ENCODE measurements at regions not wholly inside any gene's neighbourhood (a gene's known extent, or its start where the extent isn't known, plus 50 kb on each side); places are given as distances from the start of the nearest gene placed in this dataset.

- H3K79me1 ChIP-seq (ENCODE audit: low read depth in 1 of 2, low read length in 2 of 2) = no peaks in the 10 kb centered on the region
- intact Hi-C loops (cut with micrococcal nuclease) (loop anchor here (10.0 kb wide), 1 partner anchor 64 kb away; no protein-coding TSS in a partner anchor), dilution Hi-C loops (cut with HindIII; ENCODE audit: low sequenced_read_pairs, unreplicated experiment) (no loop called here), in situ Hi-C loops (cut with MboI; ENCODE audit: low sequenced_read_pairs) (no loop called here)
- H3K4me2 ChIP-seq (ENCODE audit: low read depth, low read length) = no peak overlapping the region
- H2AK5ac ChIP-seq (ENCODE audit: low read depth, low read length) = no peak overlapping the region
- no peak overlapping the region for H2BK15ac ChIP-seq (ENCODE audit: low read depth, low read length)
- no peaks in the 10 kb centered on the region for H3K36me3 ChIP-seq (ENCODE audit: control insufficient read depth, insufficient read depth, low read length)
- H3K4ac ChIP-seq (ENCODE audit: low read depth, low read length) = no peak overlapping the region
- CTCF ChIA-PET = no interaction called here
- H3K4me3 ChIP-seq (ENCODE audit: insufficient read depth, low read depth, low read length) = no peak overlapping the region
- no peak overlapping the region for H3K23ac ChIP-seq (ENCODE audit: low read depth, low read length)
- no peak for TF ChIP-seq CTCF (conservative IDR thresholded peaks at IDR 0.05; ENCODE audit: low read depth, low read length)
- H3K9ac ChIP-seq (ENCODE audit: low read depth, low read length) = no peak overlapping the region
- WGBS, 2 experiments (ENCODE audit: extremely low coverage in 2 of 2, insufficient read length in 1 of 2) = no CpG with 5 or more reads among the region's 1 CpG
- no peaks in the 10 kb centered on the region for H4K20me1 ChIP-seq (ENCODE audit: insufficient read depth, low read length)
- H4K8ac ChIP-seq (ENCODE audit: low read depth in 2 of 2, low read length in 2 of 2) = no peak overlapping the region
- POLR2A ChIA-PET (ENCODE audit: unreplicated experiment) = no interaction called here
- H3K18ac ChIP-seq (ENCODE audit: low read depth, low read length) = no peak overlapping the region
- no peak overlapping the region for H4K91ac ChIP-seq (ENCODE audit: insufficient read depth, low read depth, low read length)
- H3K27ac ChIP-seq (ENCODE audit: insufficient read depth, low read length) = no peak overlapping the region
- H3K9me1 ChIP-seq (ENCODE audit: insufficient read depth, low read length) = no peaks in the 10 kb centered on the region
- no peak overlapping the region for H2AK9ac ChIP-seq (replicated peaks; ENCODE audit: low read depth, low read length, poor library complexity)
- H3K27me3 ChIP-seq (ENCODE audit: control insufficient read depth, insufficient read depth, low read length) = no peaks in the 10 kb centered on the region
- H3K4me1 ChIP-seq (ENCODE audit: control insufficient read depth, insufficient read depth, low read length) = no peaks in the 10 kb centered on the region
- no peak overlapping the region for H2BK20ac ChIP-seq (ENCODE audit: low read depth, low read length)
- no TSS peak for BruUV-seq (replicated peaks)
- no peak for ATAC-seq (ENCODE audit: low read depth)
- H2BK5ac ChIP-seq (ENCODE audit: low read depth, low read length, poor library complexity, severe bottlenecking) = no peak overlapping the region
- no peak overlapping the region for H2BK120ac ChIP-seq (ENCODE audit: low read depth, low read length)
- no peaks in the 10 kb centered on the region for H3K9me3 ChIP-seq (ENCODE audit: control insufficient read depth, insufficient read depth, low read length)
- no peak overlapping the region for H3K14ac ChIP-seq (replicated peaks; ENCODE audit: low read depth, low read length)
- no peak for DNase-seq
- H2AFZ ChIP-seq (replicated peaks; ENCODE audit: low read length, poor library complexity) = no peak overlapping the region
- H3K56ac ChIP-seq (ENCODE audit: extremely low read depth, insufficient read depth, low read length) = no peak overlapping the region
- H4K5ac ChIP-seq (ENCODE audit: low read depth, low read length) = no peak overlapping the region
Measured at GRCh38 chr11:32280339-32280738, 155.0 kb downstream of the WT1 start.

Measured in IMR-90 (cell line).